HG03064 (cell line): ENCODE measurements at regions not wholly inside any gene's neighbourhood (a gene's known extent, or its start where the extent isn't known, plus 50 kb on each side); places are given as distances from the start of the nearest gene placed in this dataset.

Experiments used
- ATAC-seq: cut with Tn5 transposase; IDR thresholded peaks from one replicate; pipeline ENCODE4 v1.9.1; 2021; ENCODE audit warnings: low read depth; ENCODE audit not compliant: unreplicated experiment

DNA sequence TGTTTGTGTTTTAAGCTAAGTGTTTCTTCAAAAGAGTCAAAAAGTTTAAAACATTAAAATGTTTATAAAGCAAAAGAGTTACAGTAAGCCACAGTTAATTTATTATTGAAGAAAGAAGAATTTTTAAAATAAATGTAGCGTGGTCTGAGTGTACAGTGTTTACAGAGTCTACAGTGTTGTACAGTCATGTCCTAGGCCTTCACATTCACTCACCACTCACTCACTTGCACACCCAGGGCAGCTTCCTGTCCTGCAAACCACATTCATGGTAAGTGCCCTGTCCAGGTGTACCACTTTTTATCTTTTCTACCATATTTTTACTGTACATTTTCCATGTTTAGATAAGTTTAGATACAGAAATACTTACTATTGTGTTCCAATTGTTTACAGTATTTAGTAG lies 239.7 kb upstream of the AGA start:
- ATAC-seq: no peak

- ATAC-seq: no peak
Measured at GRCh38 chr4:177687117-177687516, 244.9 kb upstream of the AGA start.

GRCh38 chr4:177692907-177693306 lies 250.7 kb upstream of the AGA start:
- no peak for ATAC-seq

- ATAC-seq: no peak
Measured at GRCh38 chr4:177696438-177696966, 254.3 kb upstream of the AGA start.

DNA sequence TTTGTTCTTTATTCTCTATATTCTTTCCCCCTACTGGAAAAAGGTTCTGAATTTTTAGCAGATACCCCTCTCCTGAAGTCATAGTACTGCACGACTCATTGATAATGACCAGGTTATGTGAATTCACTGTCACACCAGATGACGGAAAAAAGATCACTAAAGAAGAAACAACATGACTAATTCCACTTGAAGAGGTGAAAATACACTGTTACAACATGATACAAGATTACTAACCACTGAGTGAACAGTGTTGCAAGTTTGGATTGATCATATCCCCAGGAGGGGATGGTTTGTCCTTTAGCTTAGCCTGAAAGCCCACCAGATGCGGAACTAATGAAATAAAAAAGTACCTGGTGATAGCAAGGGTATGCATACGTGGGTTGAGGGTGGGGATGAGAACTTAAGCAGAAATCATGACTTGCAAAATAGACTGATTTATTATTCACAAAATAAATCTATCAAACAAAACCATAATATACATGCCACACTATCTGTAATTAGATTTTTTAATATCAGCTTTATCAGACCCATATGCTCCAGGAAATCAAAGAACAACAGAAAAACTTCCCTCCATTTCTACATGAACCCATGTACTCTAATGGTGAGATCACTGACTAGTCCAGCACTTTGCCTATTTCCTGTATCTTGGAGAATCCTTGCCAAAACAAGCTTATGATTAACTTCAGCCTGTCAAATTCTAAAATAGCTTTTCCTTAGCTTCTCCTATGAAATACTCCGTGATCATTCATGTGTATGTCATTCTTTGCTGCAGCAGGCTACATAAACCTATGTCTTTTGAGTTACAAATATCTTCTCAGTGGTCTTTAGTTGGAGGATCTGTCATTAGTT lies 257.4 kb upstream of the AGA start:
- no peak for ATAC-seq

DNA sequence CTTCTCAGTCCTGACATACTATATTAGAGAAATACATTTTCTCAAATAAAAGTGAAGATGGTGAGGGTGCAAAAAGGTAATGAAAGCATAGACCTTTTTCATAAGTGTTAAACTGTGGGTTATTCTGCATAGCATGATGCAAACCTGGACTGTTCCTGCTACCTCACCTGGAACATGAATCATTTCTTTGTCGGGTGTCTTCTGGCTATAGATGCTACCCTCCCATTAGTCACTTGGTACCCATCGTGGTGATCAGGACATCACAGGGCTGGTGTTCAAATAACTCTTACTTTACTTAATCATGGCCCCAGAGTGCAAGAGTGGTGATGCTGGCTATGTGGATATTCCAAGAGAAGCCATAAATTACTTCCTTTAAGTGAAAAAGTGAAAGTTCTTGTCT lies 264.7 kb upstream of the AGA start:
- ATAC-seq: no peak

DNA sequence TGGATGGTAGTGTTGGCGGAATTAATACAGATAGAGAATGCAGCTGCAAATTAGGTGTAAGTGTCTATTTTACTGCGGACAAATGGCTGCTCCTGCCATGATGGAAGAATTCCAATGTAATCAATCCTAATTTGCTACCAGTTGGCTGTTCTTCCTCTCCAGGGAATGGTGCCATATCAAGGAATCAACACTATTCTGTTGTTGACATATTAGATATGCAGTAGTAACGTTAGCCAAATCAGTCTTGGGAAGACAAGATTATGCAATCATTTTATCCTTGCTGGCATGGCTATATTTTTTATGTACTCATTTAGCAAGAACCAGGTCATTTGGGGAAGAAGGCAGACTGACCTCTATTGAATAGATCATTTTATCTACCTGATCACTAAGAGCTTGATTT lies 271.2 kb upstream of the AGA start:
- ATAC-seq: no peak

- ATAC-seq: no peak
Measured at GRCh38 chr4:177717407-177717806, 275.2 kb upstream of the AGA start.

GRCh38 chr4:177718514-177718913 lies 276.3 kb upstream of the AGA start:
- no peak for ATAC-seq

DNA sequence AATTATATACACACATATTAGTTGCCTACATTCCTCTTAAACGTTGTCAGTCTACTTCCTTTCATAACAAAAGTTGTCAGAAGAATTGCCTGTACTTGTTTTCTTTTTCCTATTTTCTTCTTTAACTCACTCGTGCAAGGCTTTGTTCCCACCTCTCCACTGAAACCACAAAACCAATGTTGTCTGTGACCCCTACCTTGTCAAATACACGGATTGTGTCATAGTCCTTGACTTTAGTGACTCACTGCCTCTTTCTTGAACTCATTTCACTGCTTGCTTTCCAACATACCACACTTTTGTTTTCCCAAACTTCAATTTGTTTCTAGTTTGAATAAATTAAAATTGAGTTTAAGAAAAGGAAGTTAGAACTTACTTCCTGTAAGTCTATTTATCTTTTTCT lies 283.9 kb upstream of the AGA start:
- ATAC-seq: no peak

DNA sequence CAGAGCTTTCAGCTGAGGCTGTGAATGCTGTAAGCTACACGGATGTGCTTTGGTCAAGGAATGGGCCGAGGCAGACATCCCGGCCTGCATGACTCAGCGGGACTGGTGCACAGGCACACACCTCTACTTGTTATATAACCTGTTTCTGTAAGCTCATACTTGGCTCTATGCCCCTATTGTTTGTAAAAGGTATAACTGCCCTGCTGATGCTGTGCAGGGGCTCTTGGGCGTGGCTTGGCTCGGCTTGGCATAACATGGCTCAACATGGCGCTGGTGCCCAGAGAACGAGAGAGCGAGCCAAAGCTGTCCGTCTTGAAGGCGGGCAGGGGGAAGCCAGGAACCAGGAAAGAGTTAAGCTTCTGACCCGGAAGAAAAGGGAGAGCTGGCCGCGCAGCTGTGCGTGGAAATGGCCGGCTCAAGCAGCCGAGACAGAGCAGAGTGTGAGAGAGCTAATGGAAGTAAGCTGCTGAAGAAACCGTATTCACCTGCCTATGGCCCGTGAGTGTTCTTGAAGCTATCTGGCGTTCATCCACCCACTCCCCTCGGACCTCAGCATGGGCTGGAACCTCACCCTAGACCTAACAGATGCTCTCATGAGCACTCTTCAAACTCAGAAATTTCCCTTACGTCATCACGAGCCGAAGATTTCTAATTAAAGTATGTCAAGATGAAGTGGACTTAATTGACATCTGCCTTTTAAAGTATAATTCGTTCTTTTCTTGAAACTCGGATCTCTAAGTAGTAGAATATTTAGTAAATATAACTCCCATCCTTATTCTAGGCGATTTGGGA lies 286.3 kb upstream of the AGA start:
- no peak for ATAC-seq

DNA sequence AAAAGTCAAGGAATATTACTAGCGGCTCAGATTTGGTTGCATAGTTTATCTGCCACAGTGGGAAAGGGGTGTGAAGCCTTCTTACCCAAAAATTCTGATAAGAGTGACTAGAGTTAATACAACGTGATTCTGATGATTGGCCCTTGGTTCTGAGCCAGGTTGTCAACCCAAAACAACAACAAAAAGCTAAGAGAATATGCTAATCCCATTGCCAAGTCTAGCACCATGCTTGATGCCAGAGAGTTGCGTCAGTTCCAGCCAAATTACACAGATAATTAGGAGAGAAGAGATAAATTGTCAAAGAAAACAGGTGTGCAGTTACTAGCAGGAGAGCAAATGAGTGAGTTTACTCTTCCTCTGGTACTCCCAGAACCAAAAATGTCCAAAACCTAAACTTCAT lies 287.4 kb upstream of the AGA start:
- ATAC-seq: no peak

- no peak for ATAC-seq
Measured at GRCh38 chr4:177737387-177737940, 295.2 kb upstream of the AGA start.

- ATAC-seq: no peak
Measured at GRCh38 chr4:177740563-177740962, 298.3 kb upstream of the AGA start.

DNA sequence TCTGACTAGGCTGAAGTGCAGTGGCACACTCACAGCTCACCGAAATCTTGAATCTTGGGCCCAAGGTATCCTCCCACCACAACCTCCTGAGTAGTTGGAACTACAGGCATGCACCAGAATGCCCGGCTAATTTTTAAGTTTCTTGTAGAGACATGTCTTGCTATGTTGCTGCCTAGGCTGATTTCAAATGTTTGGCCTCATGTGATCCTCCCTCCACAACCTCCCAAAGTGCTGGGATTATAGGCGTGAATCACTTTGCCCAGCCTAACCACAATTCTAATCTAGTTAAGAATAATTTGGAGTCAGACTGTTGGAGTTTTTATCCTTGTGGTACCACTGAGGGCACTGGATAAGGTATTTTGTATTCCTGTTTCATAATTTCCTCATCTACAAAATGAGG lies 317.5 kb upstream of the AGA start:
- ATAC-seq: no peak

DNA sequence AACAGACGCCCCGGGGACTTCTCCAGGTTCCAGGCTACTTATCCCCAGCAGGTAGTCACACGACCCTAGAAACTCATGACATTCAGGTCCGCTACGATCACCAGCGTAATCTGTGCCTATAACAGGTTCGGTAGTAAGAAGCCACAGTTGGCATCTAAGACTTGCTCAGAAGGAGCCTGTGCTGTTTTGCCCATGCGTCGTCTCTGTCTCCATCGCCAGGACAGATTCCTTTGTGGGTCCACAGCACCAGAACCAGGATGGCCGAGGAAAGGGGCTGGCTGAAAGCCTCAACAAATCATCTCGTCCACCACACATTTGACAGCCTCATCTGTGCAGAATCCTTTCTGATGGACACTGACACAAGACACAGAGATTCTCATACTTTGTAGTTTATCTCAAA lies 319.5 kb upstream of the AGA start:
- no peak for ATAC-seq

DNA sequence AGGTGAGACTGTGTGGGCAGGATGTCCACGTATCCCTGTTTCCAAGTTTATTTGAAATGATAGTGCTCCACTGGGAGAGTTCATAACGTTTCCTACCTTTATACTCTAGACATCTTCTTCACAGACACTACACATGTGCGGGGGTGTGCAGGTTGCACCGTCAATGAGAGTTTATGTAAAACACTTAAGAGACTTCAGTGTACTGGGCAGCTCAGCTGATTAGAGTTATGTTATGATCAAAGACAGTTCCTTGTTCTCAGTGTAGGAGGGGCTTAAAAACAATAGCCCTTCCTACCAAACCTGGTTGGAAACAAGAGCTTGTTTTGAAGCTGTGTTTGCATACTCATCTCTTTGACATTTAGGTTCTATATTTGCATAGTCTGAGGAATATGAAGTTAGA lies 326.9 kb upstream of the AGA start:
- ATAC-seq: no peak

DNA sequence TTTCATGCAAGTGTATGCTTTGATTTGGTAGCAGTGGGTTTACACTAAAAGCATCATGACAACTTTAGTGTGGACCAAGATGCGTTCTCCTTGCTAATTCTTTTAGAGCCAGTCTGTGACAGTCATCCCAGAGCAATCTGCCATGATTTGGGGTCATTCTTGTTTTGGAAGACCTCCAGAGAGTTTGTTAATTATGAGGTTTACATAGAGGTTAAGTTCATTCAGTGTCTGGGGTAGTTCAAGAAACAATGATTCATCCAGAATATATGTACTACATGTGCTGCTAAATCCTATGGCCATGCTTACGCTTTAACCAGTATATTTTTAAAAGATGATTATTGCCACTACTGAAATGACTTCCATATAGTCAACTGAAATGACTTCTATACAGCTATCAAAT lies 328.5 kb upstream of the AGA start:
- no peak for ATAC-seq

DNA sequence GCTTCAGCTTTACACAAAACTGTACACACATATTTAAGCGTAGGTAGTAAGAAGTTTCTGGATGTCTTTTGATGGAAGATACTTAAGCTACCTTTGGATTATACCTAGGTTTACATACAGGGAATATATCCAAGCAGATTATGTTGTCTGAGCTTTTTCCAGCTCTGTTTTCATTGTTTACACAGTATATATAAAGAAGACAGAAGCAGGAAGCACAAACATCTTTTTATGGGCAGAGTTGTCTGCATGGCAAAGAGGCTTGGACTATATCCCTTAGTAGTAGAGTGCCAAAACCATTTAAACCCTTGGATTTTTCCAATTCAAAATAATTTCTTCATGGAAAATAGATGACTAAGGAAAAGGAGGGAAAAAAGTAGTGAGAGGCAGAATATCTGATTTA lies 329.4 kb upstream of the AGA start:
- no peak for ATAC-seq

DNA sequence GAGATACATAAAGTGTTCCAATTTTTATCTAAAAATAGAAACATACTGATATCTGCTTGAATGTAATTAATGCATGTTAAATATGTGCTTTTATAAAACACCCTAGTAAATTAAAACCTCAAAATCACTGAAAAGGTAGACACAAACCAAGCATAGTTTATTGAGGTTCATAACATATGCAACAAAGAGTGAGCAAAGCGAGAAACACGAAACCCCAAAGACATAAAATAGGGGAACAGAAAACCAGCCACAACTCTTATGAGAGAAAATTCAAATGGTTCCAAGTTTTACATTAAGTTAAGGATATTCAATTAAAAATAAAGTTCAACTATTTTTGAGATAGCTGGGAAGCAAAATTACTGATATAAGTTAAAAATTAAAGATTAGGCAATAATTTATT lies 336.4 kb upstream of the AGA start:
- ATAC-seq: no peak

DNA sequence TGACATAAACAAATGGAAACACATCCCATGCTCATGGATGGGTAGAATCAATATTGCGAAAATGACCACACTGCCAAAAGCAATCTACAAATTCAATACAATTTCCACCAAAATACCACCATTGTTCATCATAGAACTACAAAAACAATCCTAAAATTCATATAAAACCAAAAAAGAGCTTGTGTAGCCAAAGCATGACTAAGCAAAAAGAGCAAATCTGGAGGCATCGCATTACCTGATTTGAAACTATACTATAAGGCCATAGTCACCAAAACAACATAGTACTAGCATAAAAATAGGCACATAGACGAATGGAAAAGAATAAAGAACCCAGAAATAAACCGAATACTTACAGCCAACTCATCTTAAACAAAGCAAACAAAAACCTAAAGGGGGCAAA lies 342.8 kb upstream of the AGA start:
- ATAC-seq: no peak

DNA sequence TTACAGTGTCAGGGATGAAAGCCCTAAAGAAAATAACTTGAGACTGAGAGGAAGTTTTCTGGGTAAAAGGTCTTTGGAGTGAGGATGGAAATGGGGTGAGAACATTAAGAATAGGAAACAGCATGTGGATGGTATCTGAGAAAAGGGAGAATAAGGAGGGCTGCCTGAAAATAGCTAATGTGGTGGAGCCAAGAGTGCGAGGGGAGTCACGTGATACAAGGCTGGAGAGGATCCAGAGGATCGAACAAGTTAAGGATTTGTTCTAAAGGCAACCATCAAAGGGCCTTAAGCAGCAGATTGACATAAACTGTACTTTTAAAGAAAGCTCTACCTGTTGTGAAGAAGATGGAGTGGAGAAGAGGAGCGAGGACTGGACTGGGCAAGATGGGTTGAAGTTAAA lies 347.4 kb upstream of the AGA start:
- no peak for ATAC-seq
